ENCODE measurements at regions not wholly inside any gene's neighbourhood (a gene's known extent, or its start where the extent isn't known, plus 50 kb on each side); places are given as distances from the start of the nearest gene placed in this dataset.

- Histone ChIP-seq H3K9me3 (no peaks in the 10 kb centered on the region), H3K27me3 (replicated peaks; ENCODE audit: insufficient read depth) (no peaks in the 10 kb centered on the region), H3K4me1 (replicated peaks) (no peaks in the 10 kb centered on the region), H3K4me3 (no peak overlapping the region), H3K36me3 (no peaks in the 10 kb centered on the region), H3K27ac (no peak overlapping the region)
- intact Hi-C loops (cut with DNase I), result no loop called here
- TF ChIP-seq POLR2A (IDR thresholded peaks at IDR 0.05) (no peak), POLR2AphosphoS5 (IDR thresholded peaks at IDR 0.05) (no peak), CTCF (IDR thresholded peaks at IDR 0.05) (no peak)
- DNase-seq (ENCODE audit: low spot score), result no peak
- WGBS, result 87% methylated on average over 21 of the region's 21 CpGs
These were observed 85.5 kb upstream of the RPS6KA2 start for GRCh38 chr6:166712286-166713228.

DNA sequence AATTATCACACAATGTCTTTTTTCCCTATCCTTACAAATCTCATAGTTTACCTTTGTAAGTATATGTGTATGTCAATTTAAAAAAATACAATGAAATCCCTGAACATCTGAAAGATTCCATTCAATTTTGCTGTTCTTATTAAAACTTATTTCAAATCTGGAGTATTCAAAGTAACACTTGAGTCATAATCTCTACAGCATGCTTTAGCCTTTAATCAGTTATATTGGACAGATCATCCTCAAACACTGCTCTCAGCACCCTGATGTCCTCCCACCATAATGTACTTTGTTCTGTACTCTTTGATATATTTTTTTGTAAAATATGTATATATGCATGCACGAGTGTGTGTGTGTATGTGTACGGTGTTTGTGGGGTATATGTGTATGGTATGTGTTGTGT is 83.0 kb upstream of the RPS6KA2 start:
- no peaks in the 10 kb centered on the region for H3K36me3 ChIP-seq
- no peak for DNase-seq (ENCODE audit: low spot score)
- 100% methylated on average over 2 of the region's 2 CpGs for WGBS
- intact Hi-C loops (cut with DNase I), result no loop called here
- TF ChIP-seq POLR2A (IDR thresholded peaks at IDR 0.05), result no peak
- no peak for TF ChIP-seq POLR2AphosphoS5 (IDR thresholded peaks at IDR 0.05)
- no peak for TF ChIP-seq CTCF (IDR thresholded peaks at IDR 0.05)
- no peaks in the 10 kb centered on the region for H3K27me3 ChIP-seq (replicated peaks; ENCODE audit: insufficient read depth)
- H3K9me3 ChIP-seq, result no peaks in the 10 kb centered on the region
- H3K4me3 ChIP-seq, result no peak overlapping the region
- no peaks in the 10 kb centered on the region for H3K4me1 ChIP-seq (replicated peaks)
- no peak overlapping the region for H3K27ac ChIP-seq

DNA sequence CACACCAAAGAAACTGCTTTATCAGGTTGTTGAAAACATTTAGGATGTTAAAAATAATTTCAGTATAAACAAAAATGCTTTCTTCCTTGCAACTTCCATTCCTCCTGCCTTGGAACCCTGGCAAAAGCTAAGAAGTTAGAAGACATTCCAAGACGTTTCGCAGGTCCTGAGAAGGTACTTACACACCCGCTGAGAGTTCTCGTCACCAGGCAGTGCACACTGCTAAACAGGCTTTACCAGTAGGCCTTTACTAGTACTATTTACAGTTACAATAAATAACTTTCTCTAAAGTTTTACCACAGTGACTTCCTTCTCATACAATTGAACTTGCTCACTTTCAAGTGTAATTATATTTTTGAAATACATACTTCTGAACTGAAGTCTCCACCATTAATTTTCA is 81.4 kb upstream of the RPS6KA2 start:
- intact Hi-C loops (cut with DNase I), result no loop called here
- Histone ChIP-seq H3K27ac (no peak overlapping the region), H3K4me3 (no peak overlapping the region), H3K36me3 (no peaks in the 10 kb centered on the region), H3K9me3 (no peaks in the 10 kb centered on the region), H3K27me3 (replicated peaks; ENCODE audit: insufficient read depth) (no peaks in the 10 kb centered on the region), H3K4me1 (replicated peaks) (no peaks in the 10 kb centered on the region)
- 73% methylated on average over 4 of the region's 4 CpGs for WGBS
- TF ChIP-seq CTCF (IDR thresholded peaks at IDR 0.05) (no peak), POLR2A (IDR thresholded peaks at IDR 0.05) (no peak), POLR2AphosphoS5 (IDR thresholded peaks at IDR 0.05) (no peak)
- no peak for DNase-seq (ENCODE audit: low spot score)

DNA sequence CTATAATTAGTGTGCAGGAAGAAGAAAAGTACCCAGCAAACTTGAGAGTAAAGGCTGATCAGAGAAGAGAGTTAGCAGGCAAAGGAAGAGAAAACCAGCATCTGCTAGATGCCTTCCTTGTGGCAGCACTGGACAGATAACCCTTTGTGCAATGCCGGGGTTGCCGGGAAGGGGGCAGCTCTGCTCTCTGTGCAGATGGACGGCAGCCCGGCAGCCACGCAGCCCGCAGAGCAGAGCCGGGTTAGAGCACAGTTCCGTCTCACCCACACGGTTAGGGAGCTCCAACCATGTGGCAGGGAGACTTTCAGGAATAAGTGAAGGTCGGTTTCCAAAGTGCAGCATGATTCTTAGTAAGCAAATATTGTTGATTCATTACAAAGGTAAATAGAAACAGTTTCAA is 80.0 kb upstream of the RPS6KA2 start:
- no peaks in the 10 kb centered on the region for H3K4me1 ChIP-seq (replicated peaks)
- no peak for DNase-seq (ENCODE audit: low spot score)
- H3K36me3 ChIP-seq, result no peaks in the 10 kb centered on the region
- H3K27ac ChIP-seq, result no peak overlapping the region
- no peaks in the 10 kb centered on the region for H3K9me3 ChIP-seq
- no peaks in the 10 kb centered on the region for H3K27me3 ChIP-seq (replicated peaks; ENCODE audit: insufficient read depth)
- H3K4me3 ChIP-seq, result no peak overlapping the region
- TF ChIP-seq POLR2AphosphoS5 (IDR thresholded peaks at IDR 0.05), result no peak
- no peak for TF ChIP-seq CTCF (IDR thresholded peaks at IDR 0.05)
- no peak for TF ChIP-seq POLR2A (IDR thresholded peaks at IDR 0.05)
- intact Hi-C loops (cut with DNase I), result no loop called here
- 51% methylated on average over 10 of the region's 10 CpGs for WGBS

DNA sequence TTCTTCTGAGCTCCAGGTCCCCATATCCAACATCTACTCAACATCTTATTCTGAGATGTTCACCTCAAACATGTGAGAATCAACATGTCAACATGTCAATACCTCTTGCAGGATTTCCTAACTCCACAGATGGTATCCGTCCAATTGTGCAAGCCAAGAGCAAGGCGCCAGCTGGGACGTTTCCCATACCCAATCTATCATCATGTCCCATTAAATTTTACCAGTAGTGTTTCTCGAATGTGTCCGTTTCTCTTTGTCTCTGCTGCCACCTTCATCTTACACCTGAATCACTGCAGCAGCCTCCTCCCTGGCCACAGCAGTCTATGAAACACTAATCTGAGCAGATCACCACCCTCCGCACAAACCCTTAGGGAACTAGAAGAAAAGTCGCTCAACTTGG is 78.0 kb upstream of the RPS6KA2 start:
- Histone ChIP-seq H3K9me3 (no peaks in the 10 kb centered on the region), H3K27me3 (replicated peaks; ENCODE audit: insufficient read depth) (no peaks in the 10 kb centered on the region), H3K4me1 (replicated peaks) (no peaks in the 10 kb centered on the region), H3K4me3 (no peak overlapping the region), H3K36me3 (no peaks in the 10 kb centered on the region), H3K27ac (no peak overlapping the region)
- intact Hi-C loops (cut with DNase I), result no loop called here
- peak; percentile 51 for DNase-seq (ENCODE audit: low spot score)
- WGBS, result 39% methylated on average over 7 of the region's 7 CpGs
- TF ChIP-seq CTCF (IDR thresholded peaks at IDR 0.05), result peak in 1 of 4 experiments; percentile 36
- TF ChIP-seq POLR2AphosphoS5 (IDR thresholded peaks at IDR 0.05), result peak; percentile 58
- TF ChIP-seq POLR2A (IDR thresholded peaks at IDR 0.05), result no peak
